ENCODE measurements at regions not wholly inside any gene's neighbourhood (a gene's known extent, or its start where the extent isn't known, plus 50 kb on each side); places are given as distances from the start of the nearest gene placed in this dataset.

DNA sequence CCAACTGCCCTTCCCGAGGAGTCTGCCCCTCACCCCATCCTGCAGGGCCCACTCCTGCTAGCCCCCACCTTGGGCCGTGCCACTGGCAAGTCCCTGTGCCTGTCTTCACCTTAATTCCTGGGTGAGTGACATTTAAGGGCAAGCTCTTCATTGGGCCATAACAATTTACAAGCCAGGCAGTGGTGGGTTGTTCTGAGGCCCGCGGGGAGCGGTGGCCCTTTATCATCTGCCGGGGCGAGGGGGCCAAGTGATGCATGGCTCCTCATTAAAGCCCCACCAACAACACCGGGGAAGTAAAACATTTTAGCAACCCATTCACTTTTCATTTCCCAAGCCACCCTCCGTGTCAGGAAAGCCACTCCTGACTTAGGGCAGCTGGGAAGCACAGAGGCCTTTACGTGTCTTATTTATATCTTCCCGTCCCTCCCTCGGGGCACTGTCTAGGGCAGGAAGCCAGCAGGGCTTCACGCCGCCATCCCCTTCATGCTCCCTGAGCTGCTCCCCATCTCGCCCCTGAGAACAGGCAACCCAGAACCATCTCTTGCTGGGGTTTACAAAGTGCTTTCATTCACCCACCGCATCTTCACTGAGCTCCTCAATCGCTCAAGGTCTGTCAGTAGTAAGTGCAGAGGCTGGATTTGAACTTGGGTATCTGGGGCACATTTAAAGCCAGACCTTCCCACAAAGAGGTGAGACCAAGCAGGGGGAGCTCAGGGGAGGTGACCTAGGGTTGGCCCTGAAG lies 55.5 kb upstream of the CCDC167 start:
- no peak for DNase-seq (ENCODE audit: low spot score)
- no peaks in the 10 kb centered on the region for H3K9me3 ChIP-seq
- H3K36me3 ChIP-seq = no peaks in the 10 kb centered on the region
- no peak overlapping the region for H3K27ac ChIP-seq
- no peak overlapping the region for H3K4me3 ChIP-seq
- H3K4me1 ChIP-seq = peaks cover 0 to 9% of the 10 kb centered on the region in 2 donors
- TF ChIP-seq CTCF (IDR thresholded peaks at IDR 0.05) = no peak
- no peaks in the 10 kb centered on the region for H3K27me3 ChIP-seq

DNA sequence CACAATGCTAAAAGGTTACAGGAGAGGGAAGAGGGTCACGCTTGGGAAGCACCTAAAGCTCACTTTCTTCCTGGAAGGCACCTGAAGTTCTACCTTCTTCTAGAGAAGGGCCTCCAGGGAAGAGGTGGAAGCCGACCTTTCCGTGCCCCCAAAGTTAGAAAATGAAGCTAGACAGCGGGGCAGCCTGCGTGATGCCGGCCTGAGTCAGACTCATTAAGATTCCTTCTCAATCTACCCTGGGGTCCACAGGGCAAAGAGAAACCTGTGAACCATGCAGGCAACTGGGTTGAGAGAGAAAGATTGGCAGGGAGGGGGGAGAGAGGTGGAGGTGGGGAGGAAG lies 54.8 kb upstream of the CCDC167 start:
- no peak for DNase-seq (ENCODE audit: low spot score)
- no peaks in the 10 kb centered on the region for H3K27me3 ChIP-seq
- no peak overlapping the region for H3K4me3 ChIP-seq
- H3K9me3 ChIP-seq = no peaks in the 10 kb centered on the region
- H3K4me1 ChIP-seq = peaks cover 0 to 9% of the 10 kb centered on the region in 2 donors
- TF ChIP-seq CTCF (IDR thresholded peaks at IDR 0.05) = no peak
- no peak overlapping the region for H3K27ac ChIP-seq
- H3K36me3 ChIP-seq = no peaks in the 10 kb centered on the region

DNA sequence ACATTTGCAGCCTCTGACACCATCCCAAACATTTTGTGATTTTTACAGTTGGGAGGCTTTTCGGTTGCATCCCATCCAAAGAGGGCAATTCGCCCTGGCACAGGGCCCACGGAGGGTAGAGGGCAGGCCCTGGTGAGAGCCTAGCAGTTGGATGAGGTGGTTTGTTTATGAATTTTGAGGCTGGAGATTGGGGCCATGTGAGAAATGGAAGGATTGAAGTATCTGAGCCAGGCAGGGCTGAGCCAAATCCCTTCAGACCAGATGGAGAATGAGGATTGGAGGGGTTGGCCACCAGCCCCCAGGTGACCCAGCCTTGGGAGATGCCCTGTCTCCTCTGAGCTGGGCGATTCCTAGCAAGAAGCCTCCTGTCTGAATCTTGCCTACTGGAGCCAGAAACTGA lies 52.6 kb upstream of the CCDC167 start:
- TF ChIP-seq CTCF (IDR thresholded peaks at IDR 0.05) = no peak

GRCh38 chr6:37551867-37552266 lies 52.2 kb upstream of the CCDC167 start:
- no peak for DNase-seq (ENCODE audit: low spot score)
- no peaks in the 10 kb centered on the region for H3K9me3 ChIP-seq
- no peak overlapping the region for H3K4me3 ChIP-seq
- TF ChIP-seq CTCF (IDR thresholded peaks at IDR 0.05) = no peak
- no peaks in the 10 kb centered on the region for H3K36me3 ChIP-seq
- peaks cover 0 to 12% of the 10 kb centered on the region in 2 donors for H3K4me1 ChIP-seq
- H3K27ac ChIP-seq = no peak overlapping the region
- H3K27me3 ChIP-seq = no peaks in the 10 kb centered on the region

More for the DNA sequence above, 52.6 kb upstream of the CCDC167 start:
- H3K4me1 ChIP-seq = peaks cover 0 to 12% of the 10 kb centered on the region in 2 donors
- H3K27me3 ChIP-seq = no peaks in the 10 kb centered on the region
- H3K27ac ChIP-seq = no peak overlapping the region
- H3K9me3 ChIP-seq = no peaks in the 10 kb centered on the region
- H3K36me3 ChIP-seq = no peaks in the 10 kb centered on the region
- H3K4me3 ChIP-seq = no peak overlapping the region
- no peak for DNase-seq (ENCODE audit: low spot score)

- no peak overlapping the region for H3K27ac ChIP-seq
- H3K4me1 ChIP-seq = peaks cover 0 to 12% of the 10 kb centered on the region in 2 donors
- no peak for DNase-seq (ENCODE audit: low spot score)
- no peaks in the 10 kb centered on the region for H3K9me3 ChIP-seq
- H3K4me3 ChIP-seq = no peak overlapping the region
- H3K36me3 ChIP-seq = no peaks in the 10 kb centered on the region
- no peak for TF ChIP-seq CTCF (IDR thresholded peaks at IDR 0.05)
- H3K27me3 ChIP-seq = no peaks in the 10 kb centered on the region
Observed at GRCh38 chr6:37551446-37551845, 51.8 kb upstream of the CCDC167 start.

- Histone ChIP-seq H3K36me3 (no peaks in the 10 kb centered on the region), H3K4me1 (peaks cover 0 to 12% of the 10 kb centered on the region in 2 donors), H3K4me3 (no peak overlapping the region), H3K27ac (no peak overlapping the region), H3K9me3 (no peaks in the 10 kb centered on the region), H3K27me3 (no peaks in the 10 kb centered on the region)
- no peak for TF ChIP-seq CTCF (IDR thresholded peaks at IDR 0.05)
- no peak for DNase-seq (ENCODE audit: low spot score)
Observed at GRCh38 chr6:37551002-37551401, 51.3 kb upstream of the CCDC167 start.
